HG02870 (cell line): ENCODE measurements at regions not wholly inside any gene's neighbourhood (a gene's known extent, or its start where the extent isn't known, plus 50 kb on each side); places are given as distances from the start of the nearest gene placed in this dataset.

ENCODE experiments used
- ATAC-seq: cut with Tn5 transposase; IDR thresholded peaks from one replicate; pipeline ENCODE4 v1.9.1; 2021; ENCODE audit warnings: mild to moderate bottlenecking, moderate library complexity; ENCODE audit not compliant: unreplicated experiment

- ATAC-seq, result no peak
These were observed 136.1 kb downstream of the ANKRD60 start for GRCh38 chr20:58092353-58092752.

DNA sequence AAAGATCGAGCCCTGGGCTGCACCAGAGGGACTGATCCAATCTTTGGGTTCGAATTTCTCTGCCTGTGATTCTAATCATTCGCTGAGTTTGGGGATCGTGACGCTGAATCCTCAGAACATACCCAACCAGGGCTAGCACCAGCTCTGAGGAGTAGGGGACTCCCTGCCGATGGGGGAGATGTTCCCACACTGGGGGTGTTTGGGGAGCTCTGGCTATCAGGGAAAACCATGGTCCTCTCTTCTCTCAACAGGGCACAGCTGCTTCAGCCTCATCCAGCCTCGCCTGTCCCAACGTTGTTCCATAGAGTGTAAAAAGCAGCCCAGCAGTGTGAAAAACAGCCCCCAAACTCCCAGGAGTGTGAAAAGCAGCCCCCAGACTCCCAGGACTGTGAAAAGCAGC, 136.6 kb downstream of the ANKRD60 start:
- ATAC-seq, result no peak

DNA sequence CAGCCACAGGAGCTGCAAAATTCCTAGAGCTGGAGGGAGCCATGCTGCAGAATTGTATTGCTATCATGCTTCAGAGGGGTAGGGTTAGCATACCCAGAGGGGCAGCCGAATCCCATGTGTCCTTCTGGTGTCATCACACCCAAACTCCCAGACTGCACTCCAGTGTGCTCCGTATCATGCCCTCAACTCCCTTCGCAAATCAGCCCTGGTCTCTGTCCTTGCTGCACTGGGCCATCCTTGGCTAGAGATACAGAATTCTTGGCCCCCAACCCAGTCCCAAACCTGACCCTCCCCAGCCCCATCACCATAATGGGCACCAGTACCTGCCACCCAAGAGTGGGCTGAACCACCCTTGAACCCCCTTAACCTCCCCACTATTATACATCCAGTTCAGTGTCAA, 138.3 kb downstream of the ANKRD60 start:
- no peak for ATAC-seq

GRCh38 chr20:58088625-58089024, 139.8 kb downstream of the ANKRD60 start:
- no peak for ATAC-seq

- no peak for ATAC-seq
These were observed 140.3 kb downstream of the ANKRD60 start for GRCh38 chr20:58088105-58088504.

- no peak for ATAC-seq
These were observed 140.9 kb downstream of the ANKRD60 start for GRCh38 chr20:58087562-58087858.

DNA sequence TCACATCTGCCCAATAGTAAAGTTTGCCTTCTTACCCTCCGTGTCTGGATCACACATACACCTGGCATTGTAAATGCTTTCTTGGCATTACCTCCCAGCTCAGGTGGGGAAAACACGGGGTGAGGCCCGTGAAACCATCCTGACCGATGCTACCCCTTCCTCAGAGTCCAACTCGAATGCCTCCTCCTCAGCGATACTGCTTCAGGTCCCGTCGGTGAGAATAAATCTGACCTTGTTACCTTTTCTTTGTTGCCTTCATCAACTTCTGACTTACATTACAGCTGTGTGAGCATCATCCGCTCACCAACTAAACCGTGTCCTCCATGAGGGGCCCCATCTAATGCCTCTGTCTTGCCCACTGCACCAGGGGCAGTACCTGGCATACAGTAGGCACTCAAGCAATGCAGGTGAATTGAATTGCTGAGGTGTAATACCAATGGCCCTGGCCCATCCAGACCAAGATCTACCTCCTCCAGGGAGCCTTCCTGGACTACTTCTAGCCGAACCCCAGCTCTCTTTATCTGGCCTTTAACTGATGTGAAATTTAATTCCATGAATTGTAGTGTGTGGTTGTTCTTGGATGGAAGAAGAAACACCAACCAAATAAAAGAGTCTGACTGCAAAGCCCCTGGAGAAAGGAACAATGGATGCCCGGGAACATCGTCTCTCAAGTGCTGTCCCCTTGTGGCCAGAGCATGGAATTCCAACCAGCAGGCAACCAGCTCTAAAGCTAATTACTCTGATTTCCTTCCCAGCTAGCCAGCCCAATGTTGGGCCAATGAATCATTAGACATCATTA, 141.5 kb downstream of the ANKRD60 start:
- no peak for ATAC-seq

DNA sequence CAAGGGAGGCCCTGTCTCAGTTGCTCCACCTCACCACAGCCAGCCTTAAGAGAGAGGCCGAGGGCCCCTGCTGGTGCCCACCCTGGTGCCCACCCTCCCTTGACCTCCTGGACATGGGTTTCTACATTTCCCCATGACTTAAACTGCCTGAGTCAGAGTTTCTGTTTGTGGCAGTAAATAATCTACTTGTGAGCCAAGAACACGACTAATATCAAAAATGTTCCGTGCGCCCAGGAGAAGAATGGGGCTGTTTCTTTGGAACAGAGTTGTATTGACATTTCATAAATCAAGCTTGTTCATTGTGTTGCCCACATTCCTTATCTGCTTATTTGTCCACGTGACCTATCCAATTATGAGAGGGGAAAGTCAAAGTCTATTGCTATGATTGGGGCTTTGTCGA, 143.5 kb downstream of the ANKRD60 start:
- ATAC-seq, result no peak

DNA sequence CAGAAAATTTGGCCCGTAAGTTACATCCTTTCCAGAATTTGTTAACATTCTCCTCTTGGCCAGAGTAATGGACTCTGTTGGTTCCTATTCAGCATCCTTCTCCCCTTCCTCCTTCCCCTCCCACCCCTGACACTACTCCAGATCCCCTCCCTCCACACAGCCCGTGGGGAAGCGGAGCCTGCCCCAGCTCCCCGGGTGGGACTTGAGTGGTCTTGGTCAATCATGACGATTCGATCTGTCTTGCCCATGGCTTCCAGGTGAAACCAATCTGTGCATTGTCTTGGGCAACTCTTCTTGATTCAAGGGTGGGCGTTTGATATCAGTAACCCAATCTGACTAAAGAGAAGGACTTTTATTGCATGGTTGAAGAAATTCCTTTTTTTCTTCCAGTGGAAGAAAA, 143.9 kb downstream of the ANKRD60 start:
- no peak for ATAC-seq

DNA sequence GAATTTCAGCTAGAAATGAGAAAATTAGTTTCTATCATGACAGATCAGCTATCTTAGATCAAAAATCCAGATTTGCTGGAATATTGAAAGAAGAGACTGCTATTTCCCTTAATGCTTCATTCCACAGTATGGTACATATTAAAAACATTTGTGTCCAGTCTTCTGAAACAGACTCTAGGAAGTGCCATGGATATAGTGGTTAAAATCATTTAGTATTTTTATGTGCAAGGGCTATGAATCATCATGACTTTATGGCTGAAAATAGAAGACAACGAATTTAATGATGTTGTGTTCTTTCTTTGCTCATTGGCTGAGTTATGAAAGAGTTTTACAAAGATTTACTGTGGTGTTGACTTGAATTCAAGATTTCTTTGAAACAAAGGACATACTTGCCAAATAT, 146.6 kb downstream of the ANKRD60 start:
- ATAC-seq, result no peak

GRCh38 chr20:58078741-58079522, 149.5 kb downstream of the ANKRD60 start:
- ATAC-seq, result no peak

- no peak for ATAC-seq
These were observed 151.2 kb downstream of the ANKRD60 start for GRCh38 chr20:58077282-58077681.

DNA sequence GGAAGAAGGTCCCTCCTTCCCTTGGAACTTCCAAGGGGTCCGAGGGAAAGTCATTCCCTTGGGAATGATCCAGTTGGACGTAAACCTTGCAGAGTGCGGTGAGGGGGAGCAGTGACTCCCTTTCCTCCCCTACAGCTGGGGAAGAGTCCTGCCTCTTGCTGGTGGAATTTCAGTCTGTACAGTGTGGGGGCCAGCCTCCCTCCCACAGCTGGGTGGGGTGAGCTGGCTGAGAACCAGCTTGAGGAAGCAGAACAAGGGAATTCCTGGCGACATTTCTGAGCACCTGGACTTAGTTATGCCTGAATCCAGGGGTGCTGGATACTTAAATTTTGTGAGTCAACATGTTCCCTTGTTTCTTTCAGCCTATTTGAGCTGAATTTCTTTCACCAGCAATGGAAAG, 152.0 kb downstream of the ANKRD60 start:
- ATAC-seq, result no peak

- ATAC-seq, result no peak
These were observed 152.7 kb downstream of the ANKRD60 start for GRCh38 chr20:58075586-58076345.

DNA sequence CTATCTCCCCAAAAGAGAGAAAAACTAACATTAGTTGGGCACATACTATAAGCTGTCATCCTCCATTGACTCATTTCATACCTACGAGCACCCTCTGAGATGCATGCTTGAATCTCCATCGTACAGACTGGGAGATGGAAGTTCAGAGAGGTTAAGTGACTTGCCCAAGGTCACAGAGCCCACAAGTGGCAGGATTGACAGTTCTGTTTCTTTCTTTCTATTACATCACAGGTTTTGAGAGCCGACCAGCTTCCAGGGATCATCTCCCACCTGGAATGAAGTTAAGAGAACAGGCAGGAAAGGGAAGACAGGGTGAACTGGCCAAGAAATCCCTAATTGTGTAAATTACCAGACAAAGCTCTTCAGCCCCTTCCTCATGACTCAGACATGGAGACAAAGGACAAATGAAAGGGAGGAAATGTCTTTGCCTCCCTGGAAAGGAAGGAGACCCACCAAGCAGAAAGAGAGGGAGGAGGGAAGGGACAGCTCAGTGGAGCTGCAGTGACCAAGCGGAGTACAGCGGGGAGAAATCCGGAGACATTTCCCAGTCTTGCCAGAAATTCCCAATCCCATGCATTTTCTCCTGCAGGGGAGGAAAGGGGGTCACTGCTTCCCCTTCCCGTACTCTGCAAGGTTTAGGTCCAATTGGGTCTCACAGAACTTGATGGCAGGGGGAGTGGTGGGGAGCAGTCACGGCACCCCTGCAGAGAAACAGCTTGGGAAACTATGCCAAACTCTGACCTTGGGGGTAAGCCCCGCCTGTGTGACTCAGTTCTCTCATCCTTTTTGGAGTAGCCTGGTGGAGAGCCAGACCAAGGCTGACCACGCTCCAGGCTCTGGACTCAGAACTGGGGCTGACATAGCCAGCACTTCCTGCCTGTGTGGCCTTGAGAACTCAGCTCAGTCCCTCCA, 154.3 kb downstream of the ANKRD60 start:
- ATAC-seq, result no peak

DNA sequence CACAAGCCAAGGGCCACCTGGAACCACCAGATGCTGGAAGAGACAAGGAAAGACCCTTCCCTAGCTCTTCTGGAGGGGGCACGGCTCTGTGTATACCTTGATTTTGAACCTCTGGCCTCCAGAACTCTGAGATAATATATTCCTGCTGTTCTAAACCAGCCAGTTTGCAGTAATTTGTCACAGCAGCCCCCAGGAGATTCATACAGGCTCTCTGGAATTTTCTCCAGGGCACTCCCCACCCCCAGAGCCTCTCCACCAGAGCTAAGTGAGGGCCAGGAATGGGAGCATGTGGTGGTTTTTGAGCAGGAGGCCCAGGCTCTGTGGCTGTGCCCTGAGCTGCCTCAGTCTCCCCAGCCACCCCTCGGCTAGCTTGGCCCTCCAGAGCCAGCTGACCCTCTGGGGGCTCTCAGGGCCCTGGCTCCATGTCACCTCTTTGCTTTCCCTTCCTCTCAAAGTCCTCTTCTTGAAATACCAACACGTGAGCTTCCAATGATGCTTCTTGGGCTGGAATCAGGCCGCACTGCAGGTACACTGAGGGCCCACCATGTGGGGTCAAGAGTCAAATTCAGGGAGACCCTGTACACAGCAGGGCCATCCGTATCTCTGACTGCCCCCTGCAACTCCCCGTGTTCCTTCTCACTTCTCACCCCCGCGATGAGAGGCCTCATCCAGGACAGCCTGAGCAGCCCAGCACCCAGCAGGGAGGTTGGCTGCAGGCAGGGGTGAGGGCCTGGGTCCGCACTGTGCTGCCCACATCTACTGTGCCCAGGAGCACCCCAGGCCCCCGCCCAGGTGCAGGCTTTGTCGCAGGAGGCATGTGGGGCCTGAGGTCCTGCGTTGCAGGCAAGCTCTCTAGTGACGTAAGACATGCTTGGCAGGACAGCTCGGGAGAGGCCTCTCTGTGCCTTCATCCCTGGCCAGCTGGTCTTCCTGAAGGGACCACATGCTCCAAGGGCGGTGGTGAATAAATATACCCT, 155.5 kb downstream of the ANKRD60 start:
- no peak for ATAC-seq

- ATAC-seq, result no peak
These were observed 156.5 kb downstream of the ANKRD60 start for GRCh38 chr20:58071991-58072390.

- ATAC-seq, result no peak
These were observed 157.2 kb downstream of the ANKRD60 start for GRCh38 chr20:58071298-58071697.

DNA sequence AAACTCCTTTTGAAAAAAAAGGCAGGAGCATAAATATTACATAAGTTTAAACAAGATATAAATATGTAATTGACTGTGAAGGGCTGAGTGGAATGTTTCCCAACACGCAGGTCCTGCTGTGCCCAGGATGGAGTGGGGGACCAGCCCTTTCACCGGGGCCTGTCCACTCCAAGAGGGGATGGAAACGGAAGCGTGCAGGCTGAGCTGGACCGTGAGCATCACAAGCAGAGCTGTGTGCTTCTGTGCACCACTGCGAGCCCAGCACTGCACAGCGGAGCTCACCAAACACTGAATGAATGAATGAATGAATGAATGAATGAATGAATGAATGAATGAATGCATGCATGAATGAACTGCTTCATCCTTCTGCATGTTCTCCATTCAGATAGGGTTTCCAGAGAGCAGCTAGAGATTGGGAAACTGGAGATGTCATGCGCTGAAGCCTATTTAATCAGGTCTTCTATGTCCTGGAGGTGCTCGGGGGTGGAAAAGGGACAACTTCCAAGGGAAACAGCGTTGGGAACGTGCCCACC, 157.7 kb downstream of the ANKRD60 start:
- ATAC-seq, result no peak
